ENCODE measurements at regions not wholly inside any gene's neighbourhood (a gene's known extent, or its start where the extent isn't known, plus 50 kb on each side); places are given as distances from the start of the nearest gene placed in this dataset.

GRCh38 chr3:68360492-68360891 is 571.9 kb downstream of the TAFA4 start:
- no peaks in the 10 kb centered on the region for H3K9me3 ChIP-seq
- H3K27me3 ChIP-seq = no peaks in the 10 kb centered on the region
- TF ChIP-seq POLR2AphosphoS5 (IDR thresholded peaks at IDR 0.05; ENCODE audit: insufficient read depth in 1 of 2, low read depth in 1 of 2) (no peak), POLR2A (IDR thresholded peaks at IDR 0.05) (no peak)
- TF ChIP-seq, protein P1, sequence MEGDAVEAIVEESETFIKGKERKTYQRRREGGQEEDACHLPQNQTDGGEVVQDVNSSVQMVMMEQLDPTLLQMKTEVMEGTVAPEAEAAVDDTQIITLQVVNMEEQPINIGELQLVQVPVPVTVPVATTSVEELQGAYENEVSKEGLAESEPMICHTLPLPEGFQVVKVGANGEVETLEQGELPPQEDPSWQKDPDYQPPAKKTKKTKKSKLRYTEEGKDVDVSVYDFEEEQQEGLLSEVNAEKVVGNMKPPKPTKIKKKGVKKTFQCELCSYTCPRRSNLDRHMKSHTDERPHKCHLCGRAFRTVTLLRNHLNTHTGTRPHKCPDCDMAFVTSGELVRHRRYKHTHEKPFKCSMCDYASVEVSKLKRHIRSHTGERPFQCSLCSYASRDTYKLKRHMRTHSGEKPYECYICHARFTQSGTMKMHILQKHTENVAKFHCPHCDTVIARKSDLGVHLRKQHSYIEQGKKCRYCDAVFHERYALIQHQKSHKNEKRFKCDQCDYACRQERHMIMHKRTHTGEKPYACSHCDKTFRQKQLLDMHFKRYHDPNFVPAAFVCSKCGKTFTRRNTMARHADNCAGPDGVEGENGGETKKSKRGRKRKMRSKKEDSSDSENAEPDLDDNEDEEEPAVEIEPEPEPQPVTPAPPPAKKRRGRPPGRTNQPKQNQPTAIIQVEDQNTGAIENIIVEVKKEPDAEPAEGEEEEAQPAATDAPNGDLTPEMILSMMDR (IDR thresholded peaks at IDR 0.05) = no peak
- no peak for DNase-seq (ENCODE audit: extremely low spot score in 2 of 2)
- no peak overlapping the region for H3K27ac ChIP-seq
- H3K4me3 ChIP-seq = no peak overlapping the region
- H3K36me3 ChIP-seq = no peaks in the 10 kb centered on the region
- intact Hi-C loops (cut with DNase I) = no loop called here
- H3K4me1 ChIP-seq = no peaks in the 10 kb centered on the region

DNA sequence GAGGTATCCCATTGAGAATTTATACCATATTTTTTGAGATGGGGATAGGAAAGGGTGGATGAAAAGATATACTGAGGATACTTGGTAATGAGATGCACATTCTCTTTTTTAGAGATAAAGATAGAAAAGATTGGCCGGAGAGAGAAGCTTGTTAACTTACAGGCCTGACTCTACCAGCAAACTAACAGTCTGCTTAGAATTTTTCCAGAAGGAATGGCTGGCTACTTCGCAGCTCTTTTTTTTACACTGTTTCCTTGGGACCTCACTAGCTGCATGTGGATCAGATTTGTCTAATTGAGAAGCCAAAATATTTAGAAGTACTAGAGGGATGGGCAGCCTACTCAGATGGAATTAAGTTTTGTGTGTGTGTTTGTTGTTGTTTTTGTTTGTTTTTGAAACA is 586.6 kb downstream of the TAFA4 start:
- Histone ChIP-seq H3K4me1 (no peaks in the 10 kb centered on the region), H3K4me3 (no peak overlapping the region), H3K27ac (no peak overlapping the region), H3K27me3 (no peaks in the 10 kb centered on the region), H3K9me3 (no peaks in the 10 kb centered on the region), H3K36me3 (no peaks in the 10 kb centered on the region)
- no peak for DNase-seq (ENCODE audit: extremely low spot score in 2 of 2)
- TF ChIP-seq POLR2A (IDR thresholded peaks at IDR 0.05) (no peak), POLR2AphosphoS5 (IDR thresholded peaks at IDR 0.05; ENCODE audit: insufficient read depth in 1 of 2, low read depth in 1 of 2) (no peak)
- TF ChIP-seq, protein P1 (IDR thresholded peaks at IDR 0.05) = no peak
- intact Hi-C loops (cut with DNase I) = no loop called here

DNA sequence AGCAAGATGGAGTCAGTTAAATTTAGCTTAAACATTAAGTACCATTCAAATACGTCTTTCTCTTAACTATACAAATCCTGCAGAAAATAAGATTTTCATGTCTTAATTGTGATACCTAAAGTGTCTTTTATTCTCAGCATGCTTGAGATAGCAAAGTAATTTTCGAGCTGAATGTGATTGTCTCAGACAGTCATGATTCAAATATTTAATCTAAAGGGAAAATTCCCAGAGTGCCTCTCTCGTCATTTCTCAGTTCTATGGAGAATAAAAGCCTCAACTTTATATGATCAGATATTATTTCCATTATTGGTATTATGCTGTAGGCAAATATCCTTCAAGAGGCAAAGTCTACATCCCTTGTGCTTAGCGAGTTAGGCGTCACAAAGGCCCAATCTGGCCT is 589.9 kb downstream of the TAFA4 start:
- H3K27ac ChIP-seq = no peak overlapping the region
- intact Hi-C loops (cut with DNase I) = no loop called here
- H3K4me3 ChIP-seq = no peak overlapping the region
- no peaks in the 10 kb centered on the region for H3K4me1 ChIP-seq
- no peaks in the 10 kb centered on the region for H3K9me3 ChIP-seq
- TF ChIP-seq POLR2A (IDR thresholded peaks at IDR 0.05) = no peak
- TF ChIP-seq, protein P1 (IDR thresholded peaks at IDR 0.05) = no peak
- TF ChIP-seq POLR2AphosphoS5 (IDR thresholded peaks at IDR 0.05; ENCODE audit: insufficient read depth in 1 of 2, low read depth in 1 of 2) = no peak
- H3K27me3 ChIP-seq = no peaks in the 10 kb centered on the region
- no peak for DNase-seq (ENCODE audit: extremely low spot score in 2 of 2)
- no peaks in the 10 kb centered on the region for H3K36me3 ChIP-seq

DNA sequence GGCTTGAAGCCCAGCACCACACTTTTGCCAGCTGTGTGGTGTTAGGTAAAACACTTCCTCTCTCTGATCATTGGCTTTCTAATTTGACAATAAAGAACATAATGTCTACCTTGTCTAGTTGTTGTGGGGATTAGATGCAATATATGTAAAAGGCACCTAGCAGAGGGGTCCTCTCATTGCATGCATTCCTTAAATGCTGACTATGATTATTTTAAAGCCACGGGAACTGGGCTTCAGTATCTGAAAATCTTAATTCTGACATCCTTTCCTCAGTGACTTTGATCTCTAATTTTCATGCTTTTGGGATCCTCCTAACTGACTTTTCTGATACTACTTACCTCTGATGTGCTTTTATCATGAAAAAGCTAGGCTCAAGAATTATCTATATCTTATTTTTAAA is 596.3 kb downstream of the TAFA4 start:
- Histone ChIP-seq H3K4me1 (no peaks in the 10 kb centered on the region), H3K27me3 (no peaks in the 10 kb centered on the region), H3K36me3 (no peaks in the 10 kb centered on the region), H3K9me3 (no peaks in the 10 kb centered on the region), H3K4me3 (no peak overlapping the region), H3K27ac (no peak overlapping the region)
- TF ChIP-seq POLR2A (IDR thresholded peaks at IDR 0.05) (no peak), POLR2AphosphoS5 (IDR thresholded peaks at IDR 0.05; ENCODE audit: insufficient read depth in 1 of 2, low read depth in 1 of 2) (no peak)
- TF ChIP-seq, protein P1 (IDR thresholded peaks at IDR 0.05) = no peak
- intact Hi-C loops (cut with DNase I) = no loop called here
- no peak for DNase-seq (ENCODE audit: extremely low spot score in 2 of 2)

GRCh38 chr3:68334367-68334986 is 597.9 kb downstream of the TAFA4 start:
- Histone ChIP-seq H3K36me3 (no peaks in the 10 kb centered on the region), H3K27me3 (no peaks in the 10 kb centered on the region), H3K9me3 (no peaks in the 10 kb centered on the region), H3K27ac (no peak overlapping the region), H3K4me3 (no peak overlapping the region), H3K4me1 (no peaks in the 10 kb centered on the region)
- intact Hi-C loops (cut with DNase I) = no loop called here
- TF ChIP-seq, protein P1 (IDR thresholded peaks at IDR 0.05) = no peak
- TF ChIP-seq POLR2AphosphoS5 (IDR thresholded peaks at IDR 0.05; ENCODE audit: insufficient read depth in 1 of 2, low read depth in 1 of 2) (no peak), POLR2A (IDR thresholded peaks at IDR 0.05) (no peak)
- no peak for DNase-seq (ENCODE audit: extremely low spot score in 2 of 2)

Data from vagina (tissue), 2 donors.